NCI-H2107 (cell line): ENCODE measurements at regions not wholly inside any gene's neighbourhood (a gene's known extent, or its start where the extent isn't known, plus 50 kb on each side); places are given as distances from the start of the nearest gene placed in this dataset.

ENCODE experiments used
- DNase-seq: peaks from one replicate; lab custom pipeline; 2025; lab: John Stamatoyannopoulos, UW

DNA sequence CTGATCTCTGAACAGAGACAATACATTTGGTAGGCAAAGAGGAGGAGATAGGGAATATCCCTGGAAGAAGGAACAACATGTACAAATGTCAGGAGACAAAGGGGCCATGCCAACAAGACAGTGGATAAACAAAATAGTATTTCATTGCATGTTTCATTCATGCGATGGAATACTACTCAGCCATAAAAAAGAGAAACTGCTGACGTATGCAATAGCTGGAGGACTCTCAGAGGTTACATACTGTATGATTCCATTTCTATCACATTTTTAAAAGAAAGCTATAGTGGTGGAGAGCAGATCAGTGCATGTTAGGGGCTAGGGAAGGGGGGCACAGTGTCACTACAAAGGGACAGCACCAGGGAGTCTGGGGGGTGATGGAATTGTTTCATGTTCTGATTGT, 572.9 kb upstream of the CADM1 start:
- DNase-seq: no peak

DNA sequence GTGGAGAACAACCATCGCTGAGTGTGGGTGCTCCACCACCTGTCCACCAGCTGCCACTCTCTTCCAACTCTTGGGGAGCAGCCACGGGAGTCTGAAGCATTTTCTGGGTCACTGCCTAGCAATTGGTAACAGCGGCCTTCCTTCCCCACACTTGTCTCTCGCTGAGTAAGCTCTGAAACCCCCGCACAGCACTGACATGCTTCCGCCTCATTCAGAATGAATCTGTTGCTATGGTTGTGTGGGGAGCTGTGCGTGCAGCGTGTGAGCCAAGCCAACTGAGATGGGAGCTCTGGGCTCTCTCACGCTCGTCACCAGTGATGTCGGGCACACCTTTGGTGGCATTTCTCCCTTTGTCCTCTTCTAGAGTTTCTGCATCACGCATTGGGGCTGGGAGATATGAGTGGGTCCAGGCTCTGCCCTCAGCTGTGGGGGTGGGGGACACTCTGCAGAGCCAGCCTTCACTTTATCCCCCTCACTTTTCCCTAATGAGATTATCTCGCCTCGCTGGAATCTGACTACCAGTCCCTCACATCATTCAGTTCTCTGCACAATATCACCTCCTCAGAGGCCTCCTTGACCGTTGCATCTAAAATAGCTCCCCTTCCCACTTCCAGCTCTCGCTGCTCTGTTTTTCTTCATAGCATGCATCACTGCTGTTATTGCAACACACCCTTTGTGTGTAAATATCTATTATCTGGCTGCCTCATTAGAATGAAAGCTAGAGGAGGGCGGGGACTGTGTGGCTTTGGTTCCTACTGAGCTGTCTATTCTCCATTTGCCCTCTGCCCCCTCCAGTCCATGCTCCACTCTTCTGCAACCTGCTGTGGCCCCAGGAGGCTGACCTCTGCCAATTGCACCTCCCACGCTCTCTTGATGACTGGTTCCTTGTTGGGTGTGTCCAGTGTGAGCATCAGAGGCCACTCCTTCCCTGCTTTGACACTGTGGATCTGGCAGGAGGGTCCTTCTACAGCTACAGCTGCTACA, 569.9 kb upstream of the CADM1 start:
- DNase-seq: peak; percentile 45

DNA sequence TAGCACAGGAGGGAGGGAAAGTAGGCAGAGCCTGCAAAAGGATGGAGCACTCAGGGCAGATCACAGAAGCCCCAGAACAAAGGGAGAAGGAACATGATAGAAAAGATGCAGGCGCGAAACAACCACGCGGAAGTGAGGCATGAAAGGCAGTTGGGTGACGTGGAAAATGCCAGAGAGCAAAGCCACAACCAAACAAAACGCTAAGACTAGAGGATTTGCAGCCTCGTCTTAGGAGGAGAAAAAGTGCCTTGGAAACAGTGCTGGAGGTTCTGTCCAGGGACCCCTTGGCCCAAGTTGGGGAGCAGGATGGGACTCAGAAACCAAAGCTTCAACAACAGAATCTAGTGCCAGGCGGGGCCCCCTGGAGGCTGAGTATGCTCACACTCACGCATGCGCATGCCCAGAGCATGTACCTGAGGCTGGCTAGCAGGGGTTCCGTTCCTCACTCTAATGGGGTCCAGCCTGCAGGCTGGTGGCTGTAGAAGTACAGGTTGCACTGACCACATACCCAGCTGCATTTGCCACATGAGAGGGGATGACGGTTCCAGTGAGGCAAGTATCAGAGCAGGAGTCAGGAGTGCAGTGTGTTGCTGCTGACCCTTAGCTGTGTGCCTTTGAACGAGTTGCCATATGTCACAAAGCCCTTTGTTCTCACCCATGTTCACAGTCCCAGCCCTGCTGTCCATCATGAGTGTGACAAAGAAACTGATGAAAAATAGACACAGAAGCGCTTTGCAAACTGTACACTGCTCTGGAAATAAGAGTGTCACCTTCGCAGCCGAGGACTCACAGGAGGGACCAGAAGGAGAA, 568.6 kb upstream of the CADM1 start:
- no peak for DNase-seq

DNA sequence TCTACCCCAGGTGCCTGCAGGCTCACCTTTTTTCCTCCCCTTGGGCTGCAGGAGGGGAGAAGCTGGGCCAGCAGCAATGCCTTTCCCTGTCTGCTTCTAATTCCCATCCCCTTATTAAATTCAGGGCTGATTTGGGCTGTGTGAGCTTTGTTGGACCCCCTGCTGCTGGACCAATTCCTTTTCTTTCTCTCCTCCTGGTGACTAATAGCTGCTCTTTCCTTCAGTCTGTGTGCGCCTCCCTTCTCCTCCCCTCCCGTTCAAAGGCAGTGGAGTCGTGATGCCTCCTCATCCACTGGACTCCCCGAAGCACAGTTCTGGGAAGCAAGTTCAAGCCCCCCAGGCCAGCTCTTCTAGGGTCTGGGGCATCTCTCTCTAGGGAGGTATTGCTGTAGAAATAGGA, 567.9 kb upstream of the CADM1 start:
- DNase-seq: no peak

DNA sequence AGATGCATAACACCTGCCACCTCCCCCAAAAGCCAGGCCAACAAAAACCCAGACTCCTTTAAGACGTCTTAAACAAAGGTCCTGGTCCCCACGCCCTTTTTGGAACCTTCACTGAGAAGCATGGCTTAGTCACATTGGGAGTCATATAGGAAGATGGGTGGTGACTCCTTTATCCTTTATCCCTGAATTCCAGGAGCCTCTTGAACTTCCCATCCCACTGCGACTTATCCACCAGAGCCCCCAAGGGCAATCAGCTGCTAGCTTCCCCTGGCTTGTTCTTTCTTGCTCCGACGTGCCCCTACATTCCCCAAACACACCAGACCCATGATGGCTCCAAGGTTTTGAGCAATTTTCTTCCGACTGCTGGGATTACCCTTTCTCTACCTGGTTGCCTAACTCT, 567.0 kb upstream of the CADM1 start:
- no peak for DNase-seq

DNA sequence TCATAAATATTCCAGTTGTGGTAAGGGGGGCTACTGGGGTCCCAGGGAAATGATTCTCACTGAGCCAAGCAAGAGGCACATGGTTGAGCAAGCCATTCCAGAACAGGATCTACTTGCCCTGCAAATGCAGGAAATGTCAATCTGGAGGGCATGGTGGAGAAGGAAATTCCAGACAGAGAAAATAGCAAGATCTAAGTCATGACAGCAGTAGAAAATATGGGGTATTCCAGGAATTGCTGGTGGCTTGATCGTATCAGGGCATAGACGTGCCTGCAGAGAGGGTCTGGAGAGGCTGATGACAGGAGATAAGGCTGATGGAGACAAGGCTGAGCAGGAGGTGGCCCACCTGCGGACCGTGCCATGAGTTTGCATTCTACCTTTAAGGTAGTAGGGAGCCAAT, 566.3 kb upstream of the CADM1 start:
- no peak for DNase-seq

DNA sequence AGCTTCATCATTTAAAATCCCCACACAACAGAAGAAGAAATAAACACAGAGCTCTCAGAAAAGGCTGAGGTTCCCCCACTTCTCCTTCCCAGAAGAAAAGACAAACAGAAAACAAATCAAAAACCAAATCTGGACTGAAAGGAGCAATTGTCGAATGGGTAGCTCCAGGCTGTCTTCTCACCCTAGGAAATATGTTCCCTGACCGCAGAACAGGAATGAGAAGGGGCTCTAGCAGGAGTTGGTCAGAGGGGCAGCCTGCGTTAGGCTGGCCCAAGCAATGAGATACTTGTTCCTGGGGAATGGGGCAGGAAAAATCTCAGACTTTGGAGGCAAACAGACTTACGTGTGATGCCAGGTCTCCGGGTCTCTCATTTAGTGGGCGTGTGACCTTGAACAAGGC, 562.6 kb upstream of the CADM1 start:
- DNase-seq: no peak

DNA sequence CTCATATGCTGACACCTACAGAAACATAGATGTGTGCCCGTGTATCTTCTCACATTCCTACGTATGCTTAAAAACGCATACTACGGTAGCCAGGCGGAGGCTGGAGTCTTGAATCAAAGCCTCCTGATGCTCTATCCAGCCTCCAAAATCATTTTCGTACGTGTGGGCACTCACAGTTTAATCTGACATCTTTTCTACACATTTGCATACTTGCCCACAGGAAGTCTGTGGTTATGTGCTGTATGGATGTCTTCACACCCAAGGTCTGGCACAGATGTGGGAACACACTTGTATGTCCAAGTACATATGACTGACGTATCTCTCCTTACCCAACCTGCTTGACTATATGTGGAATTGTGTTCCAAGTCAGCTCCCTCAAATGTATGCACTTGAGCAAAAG, 561.8 kb upstream of the CADM1 start:
- DNase-seq: no peak

DNA sequence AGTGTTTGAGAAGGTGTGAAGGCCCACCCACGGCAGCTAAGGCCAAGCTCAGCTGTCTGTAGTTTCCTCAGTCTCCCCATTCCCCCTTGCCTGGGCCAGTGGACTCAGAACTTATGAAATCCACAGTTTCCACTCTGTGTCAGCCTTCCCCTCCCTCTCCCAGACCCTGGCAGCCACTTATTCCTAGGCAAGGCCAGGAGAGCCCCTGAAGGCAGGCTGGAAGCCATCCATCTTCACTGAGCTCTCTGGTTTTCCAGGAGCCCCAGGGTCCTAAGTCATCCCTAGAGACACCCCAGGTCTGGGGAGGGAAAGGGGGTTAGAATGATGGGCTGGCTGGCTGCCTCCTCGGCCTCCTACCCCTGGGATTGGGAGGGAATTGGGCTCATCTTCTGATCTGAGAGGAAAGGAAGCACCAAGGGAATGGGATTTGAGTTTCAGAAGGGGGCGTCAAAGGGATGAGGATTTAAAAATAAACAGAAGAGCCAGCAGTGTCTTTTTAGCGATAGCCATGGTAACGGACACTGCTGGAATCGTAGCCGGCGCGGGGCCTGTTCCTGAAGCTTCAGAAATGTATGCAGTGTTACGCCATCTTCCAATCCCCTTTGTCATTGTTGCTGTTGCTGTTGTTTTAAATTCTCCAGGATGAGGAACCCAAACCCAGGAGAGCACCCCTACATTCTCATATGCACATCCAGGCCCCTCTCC, 561.1 kb upstream of the CADM1 start:
- DNase-seq: no peak

DNA sequence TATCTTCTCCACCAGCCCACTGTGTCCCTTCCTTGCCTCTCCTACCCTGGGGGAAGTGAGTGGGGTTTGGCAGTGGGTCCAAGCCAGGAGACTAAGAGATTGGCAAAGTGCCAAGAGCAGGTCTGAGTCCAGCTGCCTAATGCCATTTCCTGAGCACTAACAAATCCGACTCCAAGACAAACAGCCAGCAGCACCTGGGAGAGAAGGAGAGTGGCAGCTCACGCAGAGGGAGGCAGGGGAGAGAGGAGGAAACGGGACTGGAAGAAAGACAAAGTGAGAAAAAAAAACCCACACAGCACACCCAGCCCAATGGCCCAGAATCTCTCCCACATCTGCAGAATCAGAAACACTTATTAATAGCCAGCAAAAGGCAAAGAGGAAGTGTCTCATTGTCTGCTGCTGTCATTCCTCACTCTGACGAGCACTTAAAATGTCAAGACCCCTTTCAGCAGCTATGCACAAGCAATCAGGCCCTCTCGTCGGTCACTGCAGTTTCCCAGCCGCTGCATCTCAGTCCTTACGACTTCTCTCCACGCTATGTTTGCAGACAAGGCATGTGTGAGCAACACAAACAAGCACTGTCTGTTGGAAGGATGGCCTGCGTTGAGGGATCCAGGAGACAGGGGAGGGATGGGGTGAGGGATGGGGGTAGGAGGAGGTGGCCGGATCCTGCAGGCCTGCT, 558.4 kb upstream of the CADM1 start:
- no peak for DNase-seq

DNA sequence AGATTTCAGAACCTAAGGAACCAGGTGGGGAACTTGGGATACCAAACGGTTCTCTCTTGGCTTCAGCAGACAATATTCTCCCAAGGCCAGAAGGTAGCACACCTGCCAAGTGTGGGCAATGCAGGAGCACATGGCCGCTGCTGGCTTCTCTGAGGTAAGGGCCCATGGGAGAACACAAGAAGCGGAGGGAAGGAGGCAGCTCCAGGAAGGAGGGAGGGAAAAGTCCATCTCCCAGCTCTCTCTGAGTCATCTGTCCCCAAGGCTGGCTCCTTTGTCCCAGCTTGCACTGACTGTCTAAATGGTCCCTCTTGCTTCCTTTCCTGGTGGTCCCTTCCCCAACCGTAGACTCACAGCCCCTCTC, 557.9 kb upstream of the CADM1 start:
- DNase-seq: no peak

DNA sequence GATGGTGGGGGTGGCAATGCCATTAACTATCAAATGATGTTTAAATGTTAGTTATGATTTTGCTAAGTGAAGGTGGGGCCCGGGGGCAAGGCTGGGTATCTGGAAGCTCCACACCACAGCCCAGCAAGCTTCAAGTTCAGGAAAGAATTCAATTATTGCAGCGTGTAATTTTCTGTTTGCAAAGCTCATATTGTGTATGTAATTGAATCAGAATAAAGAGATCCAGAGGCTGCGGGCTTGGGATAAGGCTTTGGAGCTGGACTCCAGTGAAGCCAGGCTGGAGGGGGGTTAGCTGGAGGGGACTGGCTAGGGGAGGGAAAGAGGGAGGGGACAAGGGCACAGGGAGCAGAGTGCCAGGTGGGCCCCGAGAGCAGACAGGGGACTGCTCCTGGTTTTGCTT, 557.1 kb upstream of the CADM1 start:
- DNase-seq: no peak

DNA sequence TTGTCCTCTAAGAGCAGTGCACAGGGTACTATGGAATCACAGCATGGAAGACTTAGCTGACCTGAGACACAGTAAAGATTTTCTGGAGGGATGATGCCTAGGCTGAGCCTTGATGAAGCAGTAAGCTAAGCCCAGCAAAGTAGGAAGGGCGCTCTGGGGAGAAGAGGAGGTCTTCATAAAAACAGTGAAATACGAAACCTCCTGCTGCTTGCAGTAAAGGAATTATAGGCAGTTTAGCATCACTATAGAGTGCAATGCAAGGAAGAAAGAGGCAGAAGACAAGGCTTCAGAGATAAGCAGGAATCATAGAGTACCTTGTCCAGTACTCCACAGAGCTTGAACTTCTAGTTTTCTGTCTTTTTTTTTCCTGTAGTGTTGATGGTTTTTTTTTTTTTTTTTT, 555.7 kb upstream of the CADM1 start:
- no peak for DNase-seq

DNA sequence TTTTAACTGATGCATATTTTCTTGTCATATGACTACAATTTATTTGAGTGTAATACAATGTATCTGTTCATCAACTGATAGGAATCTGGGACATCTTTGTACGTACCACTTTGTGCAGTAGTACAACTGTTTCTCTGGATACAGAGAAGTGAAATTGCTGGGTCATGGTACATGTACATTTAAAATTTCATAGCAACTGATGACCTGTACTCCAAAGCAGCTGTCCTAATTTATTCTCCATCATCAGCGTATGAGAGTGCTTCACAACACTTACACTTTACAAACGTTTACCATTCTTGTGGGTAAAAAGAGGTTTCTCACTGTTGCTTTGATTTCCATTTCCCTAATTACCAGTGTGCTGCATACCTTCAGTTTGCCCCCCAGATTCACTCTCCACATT, 552.8 kb upstream of the CADM1 start:
- DNase-seq: no peak

DNA sequence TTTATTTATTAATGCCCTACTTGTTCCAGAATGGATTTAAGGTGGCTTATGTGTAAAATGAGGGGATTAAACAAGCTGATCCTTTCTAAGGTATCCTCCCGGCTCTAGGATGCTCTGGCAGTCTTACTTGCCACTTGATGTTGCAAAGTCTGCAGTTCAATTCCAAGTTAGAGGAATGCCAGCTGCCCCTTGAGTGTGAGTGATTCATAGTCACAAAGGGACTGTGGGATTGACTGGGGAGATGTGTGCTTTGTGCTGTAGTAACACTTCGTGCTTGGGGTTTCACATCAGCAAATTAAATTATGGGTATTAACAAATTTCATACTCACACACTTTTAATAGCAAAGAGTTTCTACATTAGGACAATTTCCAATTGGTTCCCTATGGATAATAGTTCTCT, 550.8 kb upstream of the CADM1 start:
- no peak for DNase-seq

DNA sequence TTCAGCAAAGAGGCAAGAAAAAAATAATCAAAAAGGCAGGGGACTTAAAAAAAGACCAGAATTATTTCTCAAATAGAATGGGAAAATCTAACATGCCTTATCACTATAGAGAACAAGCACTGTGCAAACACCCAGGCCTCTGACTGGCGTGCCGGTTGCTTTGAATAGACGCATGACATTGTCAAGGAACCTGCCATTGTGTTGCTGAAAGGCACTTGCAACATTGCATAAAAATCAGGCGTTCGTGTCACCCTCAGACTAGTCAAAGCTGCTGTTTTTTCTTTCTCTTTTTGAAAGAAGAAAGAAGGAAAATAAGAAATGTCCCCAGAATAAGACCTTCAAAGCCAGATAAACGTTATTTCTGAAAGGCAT, 549.3 kb upstream of the CADM1 start:
- DNase-seq: no peak

DNA sequence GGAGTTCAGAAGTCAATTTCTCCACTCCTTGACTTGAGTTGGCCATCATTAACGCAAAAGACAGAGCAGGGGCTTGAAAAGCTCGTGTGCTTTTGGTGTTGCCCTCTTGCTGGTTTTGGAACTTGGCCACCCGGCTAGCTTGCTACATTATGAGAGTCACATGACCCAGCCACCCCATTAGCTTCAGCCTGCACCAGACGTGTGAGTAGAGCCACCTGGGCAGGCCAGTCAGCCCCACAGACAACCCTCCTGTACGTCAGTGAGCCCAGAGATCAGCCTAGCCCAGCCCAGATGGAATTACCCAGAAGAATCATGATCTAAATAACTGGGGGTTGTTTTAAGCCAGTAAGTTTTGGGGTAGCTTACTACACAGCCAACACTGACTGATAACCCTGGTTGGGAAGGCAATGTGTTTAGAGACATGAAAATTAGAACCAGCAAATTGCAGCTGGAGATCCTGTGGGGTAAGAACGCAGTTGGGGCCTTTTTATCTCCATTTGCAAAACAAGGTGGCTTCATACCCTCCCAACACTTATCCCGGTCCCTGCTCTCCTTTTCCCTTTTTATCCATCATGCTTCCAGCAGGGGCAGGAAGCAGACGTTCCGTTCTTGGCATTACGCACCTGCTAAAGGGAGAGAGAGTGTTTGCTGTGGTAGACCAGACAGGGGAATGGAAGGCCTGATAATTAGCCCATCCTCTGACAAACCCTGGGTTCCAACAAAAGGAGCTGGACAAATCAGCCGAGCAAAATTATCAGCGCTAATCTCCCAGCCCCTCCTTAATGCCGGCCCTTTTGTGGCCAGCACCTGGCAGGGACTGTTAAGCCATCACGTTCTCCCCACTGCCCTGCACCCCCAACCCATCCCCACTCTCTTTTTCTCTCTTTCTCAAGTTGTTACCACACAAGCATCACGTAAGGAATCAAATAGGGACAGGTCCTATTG, 548.7 kb upstream of the CADM1 start:
- DNase-seq: no peak

DNA sequence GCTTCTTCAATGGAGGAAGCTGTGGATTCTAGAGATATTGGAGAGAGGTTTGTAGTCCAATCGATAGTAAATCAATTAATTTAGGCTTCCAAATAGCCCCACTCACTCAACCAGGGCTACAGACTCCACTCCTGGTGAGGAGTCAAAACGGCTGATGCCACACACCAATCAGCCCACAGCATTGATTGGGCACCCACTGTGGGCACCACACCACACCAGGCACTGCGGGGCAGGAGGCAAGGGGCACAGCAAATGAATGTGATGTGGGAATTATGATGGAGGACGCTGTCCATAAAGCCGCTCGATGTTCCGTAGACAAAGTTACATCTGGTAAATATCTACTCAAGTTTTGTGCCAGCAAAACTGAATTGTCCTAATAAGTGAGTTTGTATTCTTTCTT, 547.3 kb upstream of the CADM1 start:
- DNase-seq: no peak

DNA sequence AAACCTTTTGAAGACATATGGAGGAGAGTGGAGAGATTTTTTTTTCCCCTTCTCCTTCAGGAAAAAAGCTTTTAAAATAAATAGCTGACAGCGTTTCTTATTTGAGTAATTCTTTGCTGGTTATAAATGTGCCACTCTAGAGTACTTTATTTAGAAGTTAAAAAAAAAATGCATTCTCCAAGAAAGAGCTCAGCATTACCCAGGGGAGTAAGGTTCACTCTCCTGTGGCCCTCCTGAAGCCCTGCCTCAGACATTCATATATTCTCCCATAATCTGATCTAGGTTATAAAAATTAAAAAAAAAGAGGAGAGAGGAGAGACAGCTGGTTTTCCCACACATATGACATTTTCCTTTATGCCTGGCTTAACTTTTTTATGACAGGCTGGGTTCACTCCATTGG, 545.2 kb upstream of the CADM1 start:
- no peak for DNase-seq

DNA sequence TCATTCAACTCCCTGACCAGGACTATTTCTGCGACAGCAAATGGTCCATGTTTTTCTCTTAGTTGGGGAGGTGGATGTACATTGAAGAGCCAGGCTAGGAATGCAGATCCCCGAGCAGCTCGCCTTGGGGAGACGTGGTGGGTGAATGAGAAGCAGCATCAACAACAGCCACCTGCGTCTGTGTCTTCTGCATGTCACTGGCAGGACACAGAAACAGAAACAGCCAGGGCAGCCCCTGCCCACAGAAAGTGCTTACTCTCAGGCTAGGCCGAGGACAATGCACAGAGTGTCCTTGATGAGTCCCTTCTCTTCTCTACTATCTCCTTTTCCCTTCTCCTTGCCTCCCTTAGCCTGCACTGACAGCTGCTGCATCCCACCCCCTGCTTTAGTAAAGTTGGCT, 541.9 kb upstream of the CADM1 start:
- no peak for DNase-seq

DNA sequence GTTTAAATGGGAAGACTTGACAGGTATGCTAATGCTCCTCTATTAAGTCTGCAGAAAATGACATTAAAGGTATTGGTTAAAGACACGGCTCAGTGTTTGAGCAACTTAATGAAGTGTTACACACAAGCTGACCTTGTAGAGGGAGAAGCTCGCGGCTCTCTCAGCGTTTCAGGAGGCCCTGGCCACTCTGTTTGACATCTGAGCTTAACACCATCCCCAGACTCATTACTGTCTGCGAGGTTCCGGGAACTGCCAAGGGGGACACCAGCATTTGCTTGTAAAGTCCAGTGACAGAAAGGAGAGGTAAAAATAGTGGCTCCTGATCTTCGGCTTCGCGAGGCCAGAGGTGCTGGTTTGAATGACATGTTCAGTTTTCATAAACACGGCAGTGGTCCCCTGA, 540.7 kb upstream of the CADM1 start:
- no peak for DNase-seq
